Pancreas (tissue), 10 donors: ENCODE measurements at regions not wholly inside any gene's neighbourhood (a gene's known extent, or its start where the extent isn't known, plus 50 kb on each side); places are given as distances from the start of the nearest gene placed in this dataset.

Source experiments
- ATAC-seq, 4 donors: fragments of 200-7000 bp; cut with Tn5 transposase; one replicate each; pipeline versions ENCODE4 v1.8.0 to v1.9.1; 2020; ENCODE audit warnings: mild to moderate bottlenecking in 4 of 4, moderate library complexity in 4 of 4
- DNase-seq, 6 donors: peaks; one replicate each; pipeline ENCODE4 v3.0.0-alpha.2; 2020
- FAIRE-seq: peaks from 2 replicates; lab custom pipeline; 2012; peaks lifted over from hg19 to GRCh38; lab: Jason Lieb, UNC
- H3K27ac ChIP-seq, 4 donors: fragments of 200-600 bp; sonication (generic); 1 replicate in 3 of 4; 2 replicates in 1 of 4; pipeline versions ENCODE4 v1.5.0 to v1.8.0; 2020
- H3K27me3 ChIP-seq, 4 donors: fragments of 200-600 bp; one replicate each; pipeline ENCODE4 v1.8.0; 2021
- H3K36me3 ChIP-seq, 3 donors: fragments of 200-600 bp; sonication (generic) in 1 of 3; one replicate each; pipeline versions ENCODE4 v1.5.0 to v1.8.0; 2020 to 2021
- H3K4me1 ChIP-seq, 3 donors: fragments of 200-600 bp; one replicate each; pipeline ENCODE4 v1.8.0; 2021
- H3K4me3 ChIP-seq, 4 donors: fragments of 200-600 bp; sonication (generic) in 2 of 4; one replicate each; pipeline versions ENCODE4 v1.5.0 to v1.8.0; 2020 to 2021
- H3K9me3 ChIP-seq, 4 donors: fragments of 200-600 bp; one replicate each; pipeline ENCODE4 v1.8.0; 2021
- WGBS, 2 donors: extraction: QIAGEN DNeasy Blood & Tissue Kit; methylation state at CpG; one replicate each; pipeline ENCODE4 v1.1.7; 2013; 5-methylcytosine and 5-hydroxymethylcytosine counted together
- intact Hi-C, 3 donors: fragments of 100-400 bp; cut with DNase I; formaldehyde crosslinking; loops; one replicate each; pipeline versions ENCODE4 v1.11.1 to v1.14.2; 2022
- TF ChIP-seq, protein P1 (sequence below), 4 donors: fragments of 200-600 bp; sonication (generic) in 3 of 4; IDR thresholded peaks; one replicate each; pipeline versions ENCODE4 v1.5.0 to v1.8.0; 2021; ENCODE audit warnings: antibody characterized with exemption in 4 of 4
- donor health status: healthy with polysubstance abuse.
- donor health status: DM: no; HTN: no; CAD: no; lungs with moderate emphysema.
- donor health status: DM: no; HTN: no; CAD: no.
- donor health status: control.
- donor health status: control.
- donor health status: Bipolar disorder and iron deficiency.
- donor health status: DM: yes; HTN: yes; CAD: no.
- donor health status: DM: no; HTN: no; CAD: no.
- donor health status: DM: no; HTN: no; CAD: no.
- donor health status: DM: yes; HTN: yes; CAD: no.

DNA sequence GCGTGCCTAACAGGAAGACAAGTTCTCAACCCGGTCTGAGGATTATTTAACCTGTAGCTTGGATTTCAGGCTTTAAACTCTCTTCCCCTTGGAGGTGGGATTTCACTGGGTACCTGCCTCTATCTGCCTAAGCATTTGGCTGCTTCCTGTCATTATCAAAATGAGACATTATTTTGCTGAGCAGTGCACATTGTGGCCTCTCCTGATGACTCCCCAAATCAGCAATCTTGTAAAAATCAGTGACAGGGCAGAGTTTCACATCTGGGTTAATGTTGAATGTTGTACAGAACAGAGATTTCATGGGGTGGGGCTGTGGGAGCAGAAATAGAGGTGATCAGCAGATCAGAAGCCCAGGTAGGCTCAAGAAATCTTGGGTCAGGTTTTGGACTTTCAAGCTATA, 605.9 kb downstream of the ELAVL2 start:
- intact Hi-C loops = no loop called here
- ATAC-seq = no peak

DNA sequence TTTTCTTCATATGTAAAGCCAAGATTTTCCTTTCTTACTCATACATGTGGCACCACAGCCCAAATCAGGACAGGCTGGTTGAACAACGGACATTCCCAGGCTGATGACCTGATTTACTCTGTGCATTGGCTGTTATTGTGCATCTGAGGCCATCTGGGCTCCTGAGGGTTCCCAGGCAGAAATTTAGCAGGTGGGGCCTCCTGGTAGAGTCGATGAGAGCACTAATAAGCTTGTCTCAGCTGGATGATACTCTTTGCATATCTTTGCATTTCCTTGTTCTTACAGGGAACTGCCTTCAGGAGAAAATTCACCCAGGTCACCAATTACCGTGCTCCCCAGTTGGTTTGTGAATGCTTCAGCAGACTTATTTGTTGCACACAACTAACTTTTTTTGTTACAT, 605.1 kb downstream of the ELAVL2 start:
- H3K27me3 ChIP-seq = no peaks in the 10 kb centered on the region
- TF ChIP-seq, protein P1, sequence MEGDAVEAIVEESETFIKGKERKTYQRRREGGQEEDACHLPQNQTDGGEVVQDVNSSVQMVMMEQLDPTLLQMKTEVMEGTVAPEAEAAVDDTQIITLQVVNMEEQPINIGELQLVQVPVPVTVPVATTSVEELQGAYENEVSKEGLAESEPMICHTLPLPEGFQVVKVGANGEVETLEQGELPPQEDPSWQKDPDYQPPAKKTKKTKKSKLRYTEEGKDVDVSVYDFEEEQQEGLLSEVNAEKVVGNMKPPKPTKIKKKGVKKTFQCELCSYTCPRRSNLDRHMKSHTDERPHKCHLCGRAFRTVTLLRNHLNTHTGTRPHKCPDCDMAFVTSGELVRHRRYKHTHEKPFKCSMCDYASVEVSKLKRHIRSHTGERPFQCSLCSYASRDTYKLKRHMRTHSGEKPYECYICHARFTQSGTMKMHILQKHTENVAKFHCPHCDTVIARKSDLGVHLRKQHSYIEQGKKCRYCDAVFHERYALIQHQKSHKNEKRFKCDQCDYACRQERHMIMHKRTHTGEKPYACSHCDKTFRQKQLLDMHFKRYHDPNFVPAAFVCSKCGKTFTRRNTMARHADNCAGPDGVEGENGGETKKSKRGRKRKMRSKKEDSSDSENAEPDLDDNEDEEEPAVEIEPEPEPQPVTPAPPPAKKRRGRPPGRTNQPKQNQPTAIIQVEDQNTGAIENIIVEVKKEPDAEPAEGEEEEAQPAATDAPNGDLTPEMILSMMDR (IDR thresholded peaks at IDR 0.05) = no peak
- H3K36me3 ChIP-seq = no peaks in the 10 kb centered on the region
- no peak overlapping the region for H3K27ac ChIP-seq
- no peak for FAIRE-seq
- no peak overlapping the region for H3K4me3 ChIP-seq
- DNase-seq = no peak
- intact Hi-C loops = no loop called here
- no peaks in the 10 kb centered on the region for H3K4me1 ChIP-seq
- no peaks in the 10 kb centered on the region for H3K9me3 ChIP-seq
- ATAC-seq = no peak
- WGBS, 2 donors = 51 to 57% methylated on average over 3 of the region's 3 CpGs

More for the DNA sequence above, 605.9 kb downstream of the ELAVL2 start:
- H3K27me3 ChIP-seq = no peaks in the 10 kb centered on the region
- no peak overlapping the region for H3K27ac ChIP-seq
- TF ChIP-seq, protein P1 (IDR thresholded peaks at IDR 0.05) = no peak
- DNase-seq (no peak), FAIRE-seq (no peak)
- 42 to 55% methylated on average over 2 of the region's 2 CpGs for WGBS, 2 donors
- no peaks in the 10 kb centered on the region for H3K9me3 ChIP-seq
- no peaks in the 10 kb centered on the region for H3K4me1 ChIP-seq
- H3K36me3 ChIP-seq = no peaks in the 10 kb centered on the region
- H3K4me3 ChIP-seq = no peak overlapping the region

DNA sequence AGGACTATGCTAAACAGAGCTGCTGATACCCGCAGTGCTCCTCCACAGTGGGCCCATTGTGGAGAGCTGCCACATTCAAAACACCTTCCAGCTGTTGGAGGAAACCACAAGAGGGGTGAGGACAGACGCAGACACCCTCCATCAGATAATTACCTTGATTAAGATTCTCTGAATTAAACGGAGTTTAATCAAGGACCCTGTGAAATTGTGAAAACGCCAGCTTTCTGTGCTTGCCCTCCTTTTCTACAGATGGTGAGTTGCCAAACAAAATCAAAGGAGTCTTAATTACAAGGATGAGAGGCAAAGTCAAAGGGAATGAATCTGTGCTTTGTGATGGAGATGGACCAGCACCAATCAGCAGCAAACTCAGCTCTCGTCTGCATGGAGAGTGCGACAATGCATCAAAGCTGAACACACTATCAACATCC, 596.1 kb downstream of the ELAVL2 start:
- Histone ChIP-seq H3K9me3 (no peaks in the 10 kb centered on the region), H3K36me3 (no peaks in the 10 kb centered on the region), H3K27ac (no peak overlapping the region), H3K4me3 (no peak overlapping the region), H3K4me1 (no peaks in the 10 kb centered on the region), H3K27me3 (no peaks in the 10 kb centered on the region)
- WGBS, 2 donors = 28 to 35% methylated on average over 6 of the region's 6 CpGs
- intact Hi-C loops = no loop called here
- FAIRE-seq (no peak), DNase-seq (no peak), ATAC-seq (no peak)
- TF ChIP-seq, protein P1 (IDR thresholded peaks at IDR 0.05) = no peak

DNA sequence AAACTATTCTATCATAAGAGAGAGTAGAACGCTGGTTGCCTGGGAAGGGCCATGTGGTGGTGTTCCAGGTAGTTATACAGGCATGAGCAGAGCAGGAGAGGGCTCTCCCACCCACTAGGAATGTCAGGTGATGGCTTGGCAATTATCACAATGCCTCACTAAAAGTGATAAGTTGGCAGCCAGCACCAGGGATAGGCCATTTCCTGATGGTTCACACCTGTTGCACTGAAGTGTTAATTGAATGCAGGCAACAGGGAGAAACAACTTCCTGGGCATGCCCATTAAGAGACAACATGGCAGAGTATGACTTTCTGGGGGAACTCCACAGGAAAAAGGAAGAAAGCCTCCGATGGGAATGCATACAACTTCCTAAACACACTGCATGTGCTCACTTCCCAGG, 593.2 kb downstream of the ELAVL2 start:
- TF ChIP-seq, protein P1 (IDR thresholded peaks at IDR 0.05) = no peak
- DNase-seq (no peak), FAIRE-seq (no peak), ATAC-seq (no peak)
- no peak overlapping the region for H3K4me3 ChIP-seq
- no peaks in the 10 kb centered on the region for H3K36me3 ChIP-seq
- H3K4me1 ChIP-seq = no peaks in the 10 kb centered on the region
- intact Hi-C loops = no loop called here
- no peak overlapping the region for H3K27ac ChIP-seq
- WGBS, 2 donors = 37 to 53% methylated on average over 2 of the region's 2 CpGs
- no peaks in the 10 kb centered on the region for H3K9me3 ChIP-seq
- H3K27me3 ChIP-seq = no peaks in the 10 kb centered on the region

DNA sequence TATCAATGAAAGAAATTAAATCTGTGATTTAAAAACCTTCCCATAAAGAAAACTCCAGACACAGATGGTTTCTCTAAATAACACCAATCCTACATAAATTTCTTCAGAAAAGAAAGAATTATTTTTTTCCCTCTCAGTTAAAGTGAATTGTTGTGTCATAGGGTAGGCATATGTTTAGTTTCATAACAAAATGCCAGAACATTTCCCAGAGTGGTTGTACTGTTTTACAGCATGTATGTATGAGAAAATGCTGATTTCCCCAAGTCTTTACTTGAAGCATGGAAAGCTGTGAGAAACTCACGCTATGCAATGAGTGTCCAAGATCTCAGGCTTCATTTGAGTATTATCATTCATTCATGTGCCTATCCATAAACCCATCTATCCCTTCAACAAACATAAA, 582.5 kb downstream of the ELAVL2 start:
- H3K36me3 ChIP-seq = no peaks in the 10 kb centered on the region
- DNase-seq = no peak
- FAIRE-seq = no peak
- intact Hi-C loops = no loop called here
- H3K27me3 ChIP-seq = no peaks in the 10 kb centered on the region
- no peaks in the 10 kb centered on the region for H3K4me1 ChIP-seq
- H3K4me3 ChIP-seq = no peak overlapping the region
- H3K27ac ChIP-seq = no peak overlapping the region
- TF ChIP-seq, protein P1 (IDR thresholded peaks at IDR 0.05) = no peak
- 59 to 70% methylated on average over 1 of the region's 1 CpG for whole genome bisulfite sequencing, 2 donors
- H3K9me3 ChIP-seq = no peaks in the 10 kb centered on the region
- no peak for ATAC-seq
